GM23248 (cell line): ENCODE measurements at regions not wholly inside any gene's neighbourhood (a gene's known extent, or its start where the extent isn't known, plus 50 kb on each side); places are given as distances from the start of the nearest gene placed in this dataset.
A peak's percentile ranks its signal among the peaks of the same experiment; 100 is the strongest.

Experiments
- DNase-seq: peaks from one replicate; pipeline ENCODE4 v3.0.0-alpha.2; 2015
- H2AFZ ChIP-seq: fragments of 200-600 bp; sonication (generic); 2 replicates; pipeline ENCODE4 v1.6.1; 2016; ENCODE audit warnings: antibody characterized with exemption
- H3F3A ChIP-seq: fragments of 200-600 bp; sonication (generic); 2 replicates; pipeline ENCODE4 v1.6.1; 2016; ENCODE audit warnings: mild to moderate bottlenecking, antibody characterized with exemption, mixed run types; ENCODE audit not compliant: insufficient read depth
- H3K27ac ChIP-seq: fragments of 200-600 bp; sonication (generic); 2 replicates; pipeline ENCODE4 v1.5.1; 2016; ENCODE audit warnings: mild to moderate bottlenecking
- H3K27me3 ChIP-seq: fragments of 200-600 bp; sonication (generic); replicated peaks from 2 replicates; pipeline ENCODE4 v1.6.1; 2016; ENCODE audit warnings: mild to moderate bottlenecking; ENCODE audit not compliant: insufficient read depth
- H3K36me3 ChIP-seq: fragments of 200-600 bp; sonication (generic); 2 replicates; pipeline ENCODE4 v1.6.1; 2016; ENCODE audit warnings: low read depth, mild to moderate bottlenecking
- H3K4me1 ChIP-seq: fragments of 200-600 bp; sonication (generic); 2 replicates; pipeline ENCODE4 v1.6.1; 2016; ENCODE audit warnings: mild to moderate bottlenecking; ENCODE audit not compliant: insufficient read depth
- H3K4me2 ChIP-seq: fragments of 200-600 bp; sonication (generic); one replicate; pipeline ENCODE4 v1.6.1; 2016; ENCODE audit warnings: mild to moderate bottlenecking; ENCODE audit not compliant: unreplicated experiment
- H3K4me3 ChIP-seq: fragments of 200-600 bp; sonication (generic); 2 replicates; pipeline ENCODE4 v1.5.1; 2016; ENCODE audit warnings: mild to moderate bottlenecking
- H3K79me2 ChIP-seq: fragments of 200-600 bp; sonication (generic); 2 replicates; pipeline ENCODE4 v1.6.1; 2016; ENCODE audit warnings: mild to moderate bottlenecking; ENCODE audit not compliant: insufficient read depth
- H3K9ac ChIP-seq: fragments of 200-600 bp; sonication (generic); 2 replicates; pipeline ENCODE4 v1.6.1; 2016; ENCODE audit warnings: mild to moderate bottlenecking
- H3K9me2 ChIP-seq: fragments of 200-600 bp; sonication (generic); 2 replicates; pipeline ENCODE4 v1.6.1; 2016; ENCODE audit warnings: mixed run types, mild to moderate bottlenecking, moderate library complexity; ENCODE audit not compliant: insufficient read depth
- H3K9me3 ChIP-seq: fragments of 200-600 bp; sonication (generic); one replicate; pipeline ENCODE4 v1.6.1; 2017; ENCODE audit warnings: low read depth
- H4K20me1 ChIP-seq: fragments of 200-600 bp; sonication (generic); 2 replicates; pipeline ENCODE4 v1.6.0; 2016; ENCODE audit not compliant: insufficient read depth
- EZH2 ChIP-seq: fragments of 200-600 bp; sonication (generic); IDR thresholded peaks from 2 replicates; pipeline ENCODE4 v1.6.1; 2018; ENCODE audit warnings: antibody characterized with exemption, mild to moderate bottlenecking; ENCODE audit not compliant: insufficient read depth, poor library complexity, severe bottlenecking
- EZH2phosphoT487 ChIP-seq: fragments of 200-600 bp; sonication (generic); IDR thresholded peaks from 2 replicates; pipeline ENCODE4 v1.6.1; 2018; ENCODE audit warnings: antibody characterized with exemption, moderate library complexity, mild to moderate bottlenecking, low read depth; ENCODE audit not compliant: insufficient read depth
- WGBS, 2 experiments: methylation state at CpG; one replicate each; pipeline ENCODE4 v1.1.6; 2015 to 2017; ENCODE audit warnings: low lambda C conversion rate in 2 of 2, low coverage in 1 of 2; ENCODE audit errors: missing lambda C conversion rate in 2 of 2; 5-methylcytosine and 5-hydroxymethylcytosine counted together
- in situ Hi-C: fragments of 300-500 bp; cut with MboI; formaldehyde crosslinking; loops from 2 replicates; pipeline ENCODE4 v1.15.0; 2020

- no peaks in the 10 kb centered on the region for H3K9me2 ChIP-seq
- in situ Hi-C loops: no loop called here
- 0 out of 2 replicates have a peak, but pooled peaks cover 7% of the 10 kb centered on the region for H3F3A ChIP-seq
- H3K27ac ChIP-seq: peak overlapping the region; percentile 81
- peak; percentile 46 for DNase-seq
- no peak for TF ChIP-seq EZH2phosphoT487
- TF ChIP-seq EZH2: no peak
- H4K20me1 ChIP-seq: no peaks in the 10 kb centered on the region
- no peaks in the 10 kb centered on the region for H3K9me3 ChIP-seq
- no peak overlapping the region for H3K4me3 ChIP-seq
- H3K4me1 ChIP-seq: peaks cover 16% of the 10 kb centered on the region
- no peak overlapping the region; the same call in 1 of the 2 replicates for H2AFZ ChIP-seq
- H3K36me3 ChIP-seq: no peaks in the 10 kb centered on the region
- no peaks in the 10 kb centered on the region for H3K79me2 ChIP-seq
- peak overlapping the region; percentile 21 for H3K4me2 ChIP-seq
- WGBS, 2 experiments: 19 to 24% methylated on average over 1 of the region's 1 CpG
- H3K27me3 ChIP-seq: no peaks in the 10 kb centered on the region
- peak overlapping the region; percentile 53 for H3K9ac ChIP-seq
Observed at GRCh38 chr5:105836887-105837286, 1833.8 kb downstream of the EFNA5 start.

- Histone ChIP-seq H3K4me2 (peak overlapping the region; percentile 21), H3K4me1 (peaks cover 16% of the 10 kb centered on the region), H3K27me3 (no peaks in the 10 kb centered on the region), H3K9me3 (no peaks in the 10 kb centered on the region), H3F3A (0 out of 2 replicates have a peak, but pooled peaks cover 7% of the 10 kb centered on the region), H3K9ac (peak overlapping the region; percentile 53), H3K4me3 (no peak overlapping the region), H3K9me2 (no peaks in the 10 kb centered on the region), H3K36me3 (no peaks in the 10 kb centered on the region), H4K20me1 (no peaks in the 10 kb centered on the region), H3K27ac (peak overlapping the region; percentile 81), H3K79me2 (no peaks in the 10 kb centered on the region), H2AFZ (no peak overlapping the region; the same call in 1 of the 2 replicates)
- in situ Hi-C loops: no loop called here
- TF ChIP-seq EZH2phosphoT487: no peak
- no peak for TF ChIP-seq EZH2
- peak; percentile 74 for DNase-seq
Observed at GRCh38 chr5:105836268-105836667, 1834.5 kb downstream of the EFNA5 start.

DNA sequence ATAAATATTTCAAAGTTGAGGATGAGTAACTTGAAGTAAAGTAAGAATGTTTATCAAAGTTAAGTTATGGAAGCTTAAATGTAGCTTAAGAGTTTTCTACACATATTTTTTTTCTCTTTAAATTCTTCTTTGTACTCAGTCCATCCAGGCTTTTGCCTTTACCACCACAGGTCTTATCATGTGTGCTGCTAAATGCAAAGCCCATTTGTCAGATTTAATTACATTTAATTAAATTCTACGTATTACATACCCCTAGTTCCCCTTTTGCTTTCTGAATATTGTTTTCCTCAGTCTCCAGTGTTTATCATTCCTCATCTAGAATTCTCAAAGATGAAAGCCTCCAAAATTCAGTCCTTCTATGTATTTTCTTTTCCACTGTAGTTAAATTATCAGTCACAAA lies 1841.9 kb downstream of the EFNA5 start:
- Histone ChIP-seq H3K36me3 (no peaks in the 10 kb centered on the region), H3K9ac (no peak overlapping the region), H3K27ac (no peak overlapping the region), H3K4me1 (no peaks in the 10 kb centered on the region), H2AFZ (no peak overlapping the region), H3K27me3 (no peaks in the 10 kb centered on the region), H3F3A (no peaks in the 10 kb centered on the region), H3K9me3 (no peaks in the 10 kb centered on the region), H3K4me3 (no peak overlapping the region), H4K20me1 (no peaks in the 10 kb centered on the region), H3K79me2 (no peaks in the 10 kb centered on the region), H3K9me2 (no peaks in the 10 kb centered on the region), H3K4me2 (no peak overlapping the region)
- in situ Hi-C loops: no loop called here
- no peak for DNase-seq
- 50 to 76% methylated on average over 1 of the region's 1 CpG for WGBS, 2 experiments
- TF ChIP-seq EZH2 (no peak), EZH2phosphoT487 (no peak)

DNA sequence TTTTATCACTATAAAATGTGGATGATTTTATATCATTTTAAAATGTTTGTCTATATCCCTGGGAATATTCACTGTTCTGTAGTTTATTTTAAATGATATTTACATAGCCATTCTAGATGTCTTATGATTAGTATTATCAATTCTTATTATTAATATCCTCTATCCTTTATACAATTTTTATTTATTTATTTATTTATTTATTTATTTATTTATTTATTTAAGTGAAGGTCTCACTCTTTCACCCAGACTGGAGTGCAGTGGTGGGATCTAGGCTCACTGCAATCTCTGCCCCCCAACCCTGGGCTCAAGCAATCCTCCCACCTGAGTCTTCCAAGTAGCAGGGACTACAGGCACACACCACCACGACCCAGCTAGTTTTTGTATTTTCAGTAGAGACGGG lies 1848.9 kb downstream of the EFNA5 start:
- Histone ChIP-seq H3K9ac (no peak overlapping the region), H3K4me3 (no peak overlapping the region), H3K4me1 (peaks cover 11% of the 10 kb centered on the region; the same call in 1 of the 2 replicates), H4K20me1 (no peaks in the 10 kb centered on the region), H3K36me3 (no peaks in the 10 kb centered on the region), H3F3A (no peaks in the 10 kb centered on the region; the same call in 1 of the 2 replicates), H2AFZ (no peak overlapping the region), H3K9me3 (no peaks in the 10 kb centered on the region), H3K9me2 (no peaks in the 10 kb centered on the region), H3K4me2 (no peak overlapping the region), H3K27ac (no peak overlapping the region), H3K27me3 (no peaks in the 10 kb centered on the region), H3K79me2 (no peaks in the 10 kb centered on the region)
- in situ Hi-C loops: no loop called here
- TF ChIP-seq EZH2: no peak
- TF ChIP-seq EZH2phosphoT487: no peak
- no peak for DNase-seq
- 31 to 46% methylated on average over 2 of the region's 2 CpGs for WGBS, 2 experiments

GRCh38 chr5:105817914-105818313 lies 1852.8 kb downstream of the EFNA5 start:
- Histone ChIP-seq H3F3A (no peaks in the 10 kb centered on the region; the same call in 1 of the 2 replicates), H3K4me1 (peaks cover 11% of the 10 kb centered on the region; the same call in 1 of the 2 replicates), H3K9ac (no peak overlapping the region), H3K27me3 (no peaks in the 10 kb centered on the region), H4K20me1 (no peaks in the 10 kb centered on the region), H3K27ac (peak overlapping the region; percentile 49; the same call in 1 of the 2 replicates), H3K9me2 (no peaks in the 10 kb centered on the region), H3K79me2 (no peaks in the 10 kb centered on the region), H3K9me3 (no peaks in the 10 kb centered on the region), H2AFZ (peak overlapping the region; percentile 50; the same call in 1 of the 2 replicates), H3K4me3 (no peak overlapping the region), H3K4me2 (no peak overlapping the region), H3K36me3 (no peaks in the 10 kb centered on the region)
- 8 to 12% methylated on average over 2 of the region's 2 CpGs for WGBS, 2 experiments
- peak; percentile 30 for DNase-seq
- TF ChIP-seq EZH2phosphoT487 (no peak), EZH2 (no peak)
- in situ Hi-C loops: no loop called here
